HepG2 (cell line): ENCODE measurements at regions not wholly inside any gene's neighbourhood (a gene's known extent, or its start where the extent isn't known, plus 50 kb on each side); places are given as distances from the start of the nearest gene placed in this dataset.

Experiments used
- ATAC-seq: fragments of 200-7000 bp; cut with Tn5 transposase; 3 replicates; pipeline ENCODE4 v1.9.1; 2020; ENCODE audit warnings: mild to moderate bottlenecking, moderate library complexity
- BruUV-seq: library from RNA; stranded (reverse); fragments of 400-500 nt; replicated peaks from 2 replicates; lab custom pipeline; 2021; lab: Mats Ljungman, UMichigan
- CTCF ChIA-PET: fragments of 300-600 bp; formaldehyde crosslinking; extraction: SDS; loops from one replicate; lab custom pipeline; 2021; ENCODE audit warnings: low total read pairs, inconsistent platforms, low intra/inter-chr PET ratio; lab: Yijun Ruan, JAX
- POLR2A ChIA-PET: fragments of 350-600 bp; sonication (Branson Sonifier 250); formaldehyde crosslinking; loops from one replicate; lab custom pipeline; 2020; ENCODE audit warnings: antibody characterized with exemption, inconsistent platforms; lab: Yijun Ruan, JAX
- DNase-seq: peaks from one replicate; pipeline ENCODE4 v3.0.0-alpha.2; 2015; ENCODE audit warnings: low spot score
- FAIRE-seq: peaks from 3 replicates; lab custom pipeline; 2011; peaks lifted over from hg19 to GRCh38; lab: Jason Lieb, UNC
- H2AFZ ChIP-seq: one replicate; pipeline ENCODE4 v1.6.1; 2011; ENCODE audit warnings: low read length, inconsistent platforms
- H3K27ac ChIP-seq: fragments of 300-600 bp; 3 replicates; pipeline ENCODE4 v1.8.0; 2011; ENCODE audit warnings: mixed run types, mild to moderate bottlenecking, mixed read lengths, low read length, inconsistent platforms; ENCODE audit not compliant: insufficient read depth; ENCODE audit errors: extremely low read length
- H3K27me3 ChIP-seq, 2 experiments: fragments of 200-600 bp in 1 of 2; 2 replicates in 1 of 2; 3 replicates in 1 of 2; pipeline versions ENCODE4 v1.6.0 to v1.8.0; 2011; ENCODE audit warnings: low read length in 2 of 2, mild to moderate bottlenecking in 2 of 2, moderate library complexity in 2 of 2, inconsistent platforms in 1 of 2; ENCODE audit not compliant: insufficient read depth in 2 of 2, control insufficient read depth in 1 of 2
- H3K36me3 ChIP-seq, 2 experiments: fragments of 200-600 bp in 1 of 2; replicated peaks in 1 of 2; 2 replicates in 1 of 2; 3 replicates in 1 of 2; pipeline versions ENCODE4 v1.5.1 to v1.8.0; 2011; ENCODE audit warnings: low read length in 2 of 2, inconsistent platforms in 1 of 2; ENCODE audit not compliant: insufficient read depth in 2 of 2, control insufficient read depth in 1 of 2
- H3K4me1 ChIP-seq: 2 replicates; pipeline ENCODE4 v1.5.1; 2012; ENCODE audit warnings: low read length, inconsistent platforms; ENCODE audit not compliant: insufficient read depth
- H3K4me2 ChIP-seq: 2 replicates; pipeline ENCODE4 v1.6.0; 2011; ENCODE audit warnings: low read depth, low read length, inconsistent platforms
- H3K4me3 ChIP-seq, 3 experiments: fragments of 200-600 bp in 1 of 3; sonication (generic), shearing (Covaris generic) in 1 of 3; replicated peaks in 1 of 3; 2 replicates each; pipeline ENCODE4 v1.5.1; 2011 to 2016; ENCODE audit warnings: low read length in 3 of 3, inconsistent platforms in 2 of 3, low read depth in 2 of 3, mild to moderate bottlenecking in 2 of 3, control low read depth in 1 of 3, mixed read lengths in 1 of 3; ENCODE audit not compliant: insufficient read depth in 1 of 3
- H3K79me2 ChIP-seq: one replicate; pipeline ENCODE4 v1.6.1; 2011; ENCODE audit warnings: low read length, inconsistent platforms; ENCODE audit not compliant: insufficient read depth
- H3K9ac ChIP-seq: 2 replicates; pipeline ENCODE4 v1.6.0; 2011; ENCODE audit warnings: mild to moderate bottlenecking, low read depth, low read length, inconsistent platforms; ENCODE audit not compliant: insufficient read depth
- H3K9me3 ChIP-seq: 2 replicates; pipeline ENCODE4 v1.5.1; 2012; ENCODE audit warnings: mild to moderate bottlenecking, low read length
- H4K20me1 ChIP-seq: 2 replicates; pipeline ENCODE4 v1.6.0; 2011; ENCODE audit warnings: inconsistent platforms, mild to moderate bottlenecking, low read length, moderate library complexity; ENCODE audit not compliant: insufficient read depth
- HES4 ChIP-seq: sonication (generic); formaldehyde crosslinking; IDR thresholded peaks from 2 replicates; pipeline ENCODE4 v1.9.0; 2021; ENCODE audit warnings: mild to moderate bottlenecking, missing genetic modification reagents, borderline replicate concordance
- MXD4 ChIP-seq: IDR thresholded peaks from 2 replicates; pipeline ENCODE4 v1.6.1; 2016; ENCODE audit warnings: mild to moderate bottlenecking, missing biosample characterization, missing genetic modification reagents
- TOPORS ChIP-seq: sonication (generic); formaldehyde crosslinking; IDR thresholded peaks from 2 replicates; pipeline ENCODE4 v1.8.0; 2023; ENCODE audit warnings: mild to moderate bottlenecking, missing genetic modification reagents
- ZFY ChIP-seq: sonication (generic); formaldehyde crosslinking; IDR thresholded peaks from 2 replicates; pipeline ENCODE4 v1.4.0; 2020; ENCODE audit warnings: missing genetic modification reagents
- ZIK1 ChIP-seq: sonication (generic); formaldehyde crosslinking; IDR thresholded peaks from 2 replicates; pipeline ENCODE4 v1.5.0; 2020; ENCODE audit warnings: mild to moderate bottlenecking, low read depth, missing genetic modification reagents, borderline replicate concordance
- ZKSCAN5 ChIP-seq: sonication (generic); formaldehyde crosslinking; IDR thresholded peaks from 2 replicates; pipeline ENCODE4 v1.5.1; 2020; ENCODE audit warnings: mild to moderate bottlenecking, missing genetic modification reagents
- ZNF30 ChIP-seq: sonication (generic); formaldehyde crosslinking; IDR thresholded peaks from 2 replicates; pipeline ENCODE4 v1.5.0; 2020; ENCODE audit warnings: mild to moderate bottlenecking, missing genetic modification reagents
- ZNF549 ChIP-seq: sonication (generic); formaldehyde crosslinking; IDR thresholded peaks from 2 replicates; pipeline ENCODE4 v1.5.0; 2020; ENCODE audit warnings: missing genetic modification reagents
- ZNF614 ChIP-seq: IDR thresholded peaks from 2 replicates; pipeline ENCODE4 v1.6.1; 2018; ENCODE audit warnings: missing biosample characterization, missing genetic modification reagents, inconsistent platforms, borderline replicate concordance
- ZNF7 ChIP-seq: IDR thresholded peaks from 2 replicates; pipeline ENCODE4 v1.6.1; 2016; ENCODE audit warnings: missing biosample characterization, missing genetic modification reagents
- ZNF772 ChIP-seq: sonication (generic); formaldehyde crosslinking; IDR thresholded peaks from 2 replicates; pipeline ENCODE4 v1.5.0; 2020; ENCODE audit warnings: mild to moderate bottlenecking, missing genetic modification reagents
- ZNF891 ChIP-seq: sonication (generic); formaldehyde crosslinking; IDR thresholded peaks from 2 replicates; pipeline ENCODE4 v1.5.0; 2020; ENCODE audit warnings: mild to moderate bottlenecking, missing genetic modification reagents
- WGBS: methylation state at CpG from one replicate; pipeline ENCODE4 v1.1.6; 2017; ENCODE audit warnings: low lambda C conversion rate; 5-methylcytosine and 5-hydroxymethylcytosine counted together
- in situ Hi-C: cut with HindIII; loops from 2 replicates; pipeline ENCODE4 v1.10.0; 2017; ENCODE audit warnings: low pct_unique_long_range_greater_than_20kb; ENCODE audit not compliant: extremely low pct_ligation_motif_present
- intact Hi-C: fragments of 100-400 bp; cut with micrococcal nuclease; formaldehyde crosslinking; loops from one replicate; pipeline ENCODE4 v1.10.0; 2022; ENCODE audit not compliant: unreplicated experiment
- TF ChIP-seq, protein P1 (sequence below): sonication (generic); formaldehyde crosslinking; IDR thresholded peaks from 2 replicates; pipeline ENCODE4 v1.4.0; 2020; ENCODE audit warnings: missing genetic modification reagents, borderline replicate concordance
- TF ChIP-seq, protein P2 (sequence below): sonication (generic); formaldehyde crosslinking; IDR thresholded peaks from 2 replicates; pipeline ENCODE4 v1.5.0; 2020; ENCODE audit warnings: missing genetic modification reagents, mild to moderate bottlenecking, borderline replicate concordance
- TF ChIP-seq, protein P3 (sequence below): sonication (generic); formaldehyde crosslinking; IDR thresholded peaks from 2 replicates; pipeline ENCODE4 v1.5.1; 2020; ENCODE audit warnings: mild to moderate bottlenecking, missing genetic modification reagents, moderate library complexity
- TF ChIP-seq, protein P4 (sequence below): conservative IDR thresholded peaks from 2 replicates; pipeline ENCODE4 v1.6.1; 2018; ENCODE audit warnings: missing genetic modification reagents
- TF ChIP-seq, protein P5 (sequence below): sonication (generic); formaldehyde crosslinking; IDR thresholded peaks from 2 replicates; pipeline ENCODE4 v1.5.0; 2020; ENCODE audit warnings: mild to moderate bottlenecking, missing genetic modification reagents

DNA sequence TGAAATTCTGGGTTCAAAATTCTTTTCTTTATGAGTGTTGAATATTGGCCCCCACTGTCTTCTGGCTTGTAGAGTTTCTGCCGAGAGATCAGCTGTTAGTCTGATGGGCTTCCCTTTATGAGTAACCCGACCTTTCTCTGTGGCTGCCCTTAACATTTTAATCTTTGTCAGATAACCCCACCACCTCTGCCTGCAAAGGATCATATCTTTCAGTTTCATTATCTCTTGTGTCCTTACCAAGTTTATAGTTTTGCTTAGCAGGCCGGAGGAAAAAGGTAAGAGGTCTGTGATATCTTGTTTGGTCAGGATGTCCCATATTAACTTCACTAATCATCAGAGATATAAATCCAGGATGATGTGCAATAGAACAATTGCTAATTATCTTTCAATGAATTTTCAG, 970.2 kb upstream of the TYRP1 start:
- POLR2A ChIA-PET: no interaction called here
- TF ChIP-seq, protein P1, sequence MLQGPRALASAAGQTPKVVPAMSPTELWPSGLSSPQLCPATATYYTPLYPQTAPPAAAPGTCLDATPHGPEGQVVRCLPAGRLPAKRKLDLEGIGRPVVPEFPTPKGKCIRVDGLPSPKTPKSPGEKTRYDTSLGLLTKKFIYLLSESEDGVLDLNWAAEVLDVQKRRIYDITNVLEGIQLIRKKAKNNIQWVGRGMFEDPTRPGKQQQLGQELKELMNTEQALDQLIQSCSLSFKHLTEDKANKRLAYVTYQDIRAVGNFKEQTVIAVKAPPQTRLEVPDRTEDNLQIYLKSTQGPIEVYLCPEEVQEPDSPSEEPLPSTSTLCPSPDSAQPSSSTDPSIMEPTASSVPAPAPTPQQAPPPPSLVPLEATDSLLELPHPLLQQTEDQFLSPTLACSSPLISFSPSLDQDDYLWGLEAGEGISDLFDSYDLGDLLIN: no peak
- TF ChIP-seq TOPORS (CRISPR knock-in tag): no peak
- TF ChIP-seq, protein P2, sequence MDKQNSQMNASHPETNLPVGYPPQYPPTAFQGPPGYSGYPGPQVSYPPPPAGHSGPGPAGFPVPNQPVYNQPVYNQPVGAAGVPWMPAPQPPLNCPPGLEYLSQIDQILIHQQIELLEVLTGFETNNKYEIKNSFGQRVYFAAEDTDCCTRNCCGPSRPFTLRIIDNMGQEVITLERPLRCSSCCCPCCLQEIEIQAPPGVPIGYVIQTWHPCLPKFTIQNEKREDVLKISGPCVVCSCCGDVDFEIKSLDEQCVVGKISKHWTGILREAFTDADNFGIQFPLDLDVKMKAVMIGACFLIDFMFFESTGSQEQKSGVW (CRISPR knock-in tag): no peak
- no peak for TF ChIP-seq ZKSCAN5 (CRISPR knock-in tag)
- TF ChIP-seq MXD4 (CRISPR knock-in tag): no peak
- TF ChIP-seq, protein P3, sequence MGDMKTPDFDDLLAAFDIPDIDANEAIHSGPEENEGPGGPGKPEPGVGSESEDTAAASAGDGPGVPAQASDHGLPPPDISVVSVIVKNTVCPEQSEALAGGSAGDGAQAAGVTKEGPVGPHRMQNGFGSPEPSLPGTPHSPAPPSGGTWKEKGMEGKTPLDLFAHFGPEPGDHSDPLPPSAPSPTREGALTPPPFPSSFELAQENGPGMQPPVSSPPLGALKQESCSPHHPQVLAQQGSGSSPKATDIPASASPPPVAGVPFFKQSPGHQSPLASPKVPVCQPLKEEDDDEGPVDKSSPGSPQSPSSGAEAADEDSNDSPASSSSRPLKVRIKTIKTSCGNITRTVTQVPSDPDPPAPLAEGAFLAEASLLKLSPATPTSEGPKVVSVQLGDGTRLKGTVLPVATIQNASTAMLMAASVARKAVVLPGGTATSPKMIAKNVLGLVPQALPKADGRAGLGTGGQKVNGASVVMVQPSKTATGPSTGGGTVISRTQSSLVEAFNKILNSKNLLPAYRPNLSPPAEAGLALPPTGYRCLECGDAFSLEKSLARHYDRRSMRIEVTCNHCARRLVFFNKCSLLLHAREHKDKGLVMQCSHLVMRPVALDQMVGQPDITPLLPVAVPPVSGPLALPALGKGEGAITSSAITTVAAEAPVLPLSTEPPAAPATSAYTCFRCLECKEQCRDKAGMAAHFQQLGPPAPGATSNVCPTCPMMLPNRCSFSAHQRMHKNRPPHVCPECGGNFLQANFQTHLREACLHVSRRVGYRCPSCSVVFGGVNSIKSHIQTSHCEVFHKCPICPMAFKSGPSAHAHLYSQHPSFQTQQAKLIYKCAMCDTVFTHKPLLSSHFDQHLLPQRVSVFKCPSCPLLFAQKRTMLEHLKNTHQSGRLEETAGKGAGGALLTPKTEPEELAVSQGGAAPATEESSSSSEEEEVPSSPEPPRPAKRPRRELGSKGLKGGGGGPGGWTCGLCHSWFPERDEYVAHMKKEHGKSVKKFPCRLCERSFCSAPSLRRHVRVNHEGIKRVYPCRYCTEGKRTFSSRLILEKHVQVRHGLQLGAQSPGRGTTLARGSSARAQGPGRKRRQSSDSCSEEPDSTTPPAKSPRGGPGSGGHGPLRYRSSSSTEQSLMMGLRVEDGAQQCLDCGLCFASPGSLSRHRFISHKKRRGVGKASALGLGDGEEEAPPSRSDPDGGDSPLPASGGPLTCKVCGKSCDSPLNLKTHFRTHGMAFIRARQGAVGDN (CRISPR knock-in tag): no peak
- no peak for TF ChIP-seq ZFY (CRISPR knock-in tag)
- TF ChIP-seq ZNF772 (CRISPR knock-in tag): no peak
- TF ChIP-seq ZNF30 (CRISPR knock-in tag): no peak
- TF ChIP-seq ZNF891 (CRISPR knock-in tag): no peak
- TF ChIP-seq ZNF549: no peak
- TF ChIP-seq ZIK1 (CRISPR knock-in tag): no peak
- no peak for TF ChIP-seq HES4 (CRISPR knock-in tag)
- no peak for TF ChIP-seq ZNF614 (CRISPR knock-in tag)
- no peak for TF ChIP-seq ZNF7 (CRISPR knock-in tag)
- TF ChIP-seq, protein P4, sequence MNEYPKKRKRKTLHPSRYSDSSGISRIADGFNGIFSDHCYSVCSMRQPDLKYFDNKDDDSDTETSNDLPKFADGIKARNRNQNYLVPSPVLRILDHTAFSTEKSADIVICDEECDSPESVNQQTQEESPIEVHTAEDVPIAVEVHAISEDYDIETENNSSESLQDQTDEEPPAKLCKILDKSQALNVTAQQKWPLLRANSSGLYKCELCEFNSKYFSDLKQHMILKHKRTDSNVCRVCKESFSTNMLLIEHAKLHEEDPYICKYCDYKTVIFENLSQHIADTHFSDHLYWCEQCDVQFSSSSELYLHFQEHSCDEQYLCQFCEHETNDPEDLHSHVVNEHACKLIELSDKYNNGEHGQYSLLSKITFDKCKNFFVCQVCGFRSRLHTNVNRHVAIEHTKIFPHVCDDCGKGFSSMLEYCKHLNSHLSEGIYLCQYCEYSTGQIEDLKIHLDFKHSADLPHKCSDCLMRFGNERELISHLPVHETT (CRISPR knock-in tag): no peak
- TF ChIP-seq, protein P5, sequence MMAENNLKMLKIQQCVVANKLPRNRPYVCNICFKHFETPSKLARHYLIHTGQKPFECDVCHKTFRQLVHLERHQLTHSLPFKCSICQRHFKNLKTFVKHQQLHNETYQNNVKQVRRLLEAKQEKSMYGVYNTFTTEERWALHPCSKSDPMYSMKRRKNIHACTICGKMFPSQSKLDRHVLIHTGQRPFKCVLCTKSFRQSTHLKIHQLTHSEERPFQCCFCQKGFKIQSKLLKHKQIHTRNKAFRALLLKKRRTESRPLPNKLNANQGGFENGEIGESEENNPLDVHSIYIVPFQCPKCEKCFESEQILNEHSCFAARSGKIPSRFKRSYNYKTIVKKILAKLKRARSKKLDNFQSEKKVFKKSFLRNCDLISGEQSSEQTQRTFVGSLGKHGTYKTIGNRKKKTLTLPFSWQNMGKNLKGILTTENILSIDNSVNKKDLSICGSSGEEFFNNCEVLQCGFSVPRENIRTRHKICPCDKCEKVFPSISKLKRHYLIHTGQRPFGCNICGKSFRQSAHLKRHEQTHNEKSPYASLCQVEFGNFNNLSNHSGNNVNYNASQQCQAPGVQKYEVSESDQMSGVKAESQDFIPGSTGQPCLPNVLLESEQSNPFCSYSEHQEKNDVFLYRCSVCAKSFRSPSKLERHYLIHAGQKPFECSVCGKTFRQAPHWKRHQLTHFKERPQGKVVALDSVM (CRISPR knock-in tag): no peak

More for the DNA sequence above, 970.2 kb upstream of the TYRP1 start:
- ATAC-seq (no peak), FAIRE-seq (no peak), DNase-seq (no peak)
- Histone ChIP-seq H4K20me1 (no peaks in the 10 kb centered on the region), H3K4me2 (no peak overlapping the region), H3K9me3 (peaks cover 44% of the 10 kb centered on the region), H2AFZ (no peak overlapping the region), H3K27ac (no peak overlapping the region), H3K79me2 (no peaks in the 10 kb centered on the region), H3K4me1 (no peaks in the 10 kb centered on the region), H3K4me3 (no peak overlapping the region), H3K9ac (no peak overlapping the region), H3K27me3 (no peaks in the 10 kb centered on the region), H3K36me3 (no peaks in the 10 kb centered on the region)
- CTCF ChIA-PET: no interaction called here
- in situ Hi-C loops (no loop called here), intact Hi-C loops (no loop called here)
- WGBS: 3% methylated on average over 3 of the region's 3 CpGs
- BruUV-seq: no TSS peak
